ENCODE measurements at regions not wholly inside any gene's neighbourhood (a gene's known extent, or its start where the extent isn't known, plus 50 kb on each side); places are given as distances from the start of the nearest gene placed in this dataset.

- no peak for DNase-seq
These were observed 277.8 kb downstream of the LMO7 start for GRCh38 chr13:75913925-75914324.

GRCh38 chr13:75910591-75910990, 274.5 kb downstream of the LMO7 start:
- no peak for DNase-seq
